Mesodermal cell (in vitro differentiated cells): ENCODE measurements at regions not wholly inside any gene's neighbourhood (a gene's known extent, or its start where the extent isn't known, plus 50 kb on each side); places are given as distances from the start of the nearest gene placed in this dataset.
"Not testable (repeated sequence)": the region's sequence is repeated elsewhere in the genome, so short reads cannot be mapped to it uniquely, and the experiment has no call there.

Experiments
- H3K27ac ChIP-seq: 2 replicates; pipeline ENCODE4 v1.7.0; 2013; ENCODE audit warnings: mild to moderate bottlenecking, low read depth, low read length, moderate library complexity; ENCODE audit not compliant: severe bottlenecking
- H3K36me3 ChIP-seq: 2 replicates; pipeline ENCODE4 v1.7.1; 2013; ENCODE audit warnings: mild to moderate bottlenecking, low read length, moderate library complexity; ENCODE audit not compliant: control insufficient read depth, insufficient read depth
- H3K4me1 ChIP-seq: one replicate; pipeline ENCODE4 v1.7.1; 2013; ENCODE audit warnings: mild to moderate bottlenecking, low read length; ENCODE audit not compliant: insufficient read depth, control insufficient read depth, poor library complexity, severe bottlenecking
- H3K4me3 ChIP-seq: 2 replicates; pipeline ENCODE4 v1.7.0; 2013; ENCODE audit warnings: low read length, control low read depth, mild to moderate bottlenecking; ENCODE audit not compliant: insufficient read depth, poor library complexity, severe bottlenecking; ENCODE audit errors: extremely low read depth
- H3K9me3 ChIP-seq: 2 replicates; pipeline ENCODE4 v1.7.1; 2013; ENCODE audit warnings: mild to moderate bottlenecking, low read length, moderate library complexity; ENCODE audit not compliant: control insufficient read depth
- WGBS, 2 experiments: methylation state at CpG; one replicate each; pipeline ENCODE4 v1.1.5; 2013; ENCODE audit warnings: missing lambda C conversion rate in 2 of 2; ENCODE audit not compliant: insufficient coverage in 2 of 2; 5-methylcytosine and 5-hydroxymethylcytosine counted together

GRCh38 chr5:85375525-85375924 is 990.8 kb upstream of the EDIL3 start:
- Histone ChIP-seq H3K9me3 (no peaks in the 10 kb centered on the region), H3K36me3 (no peaks in the 10 kb centered on the region), H3K4me3 (no peak overlapping the region), H3K4me1 (no peaks in the 10 kb centered on the region), H3K27ac (no peak overlapping the region)
- 80 to 86% methylated on average over 1 to 2 of the region's 4 CpGs for WGBS, 2 experiments

- Histone ChIP-seq H3K36me3 (no peaks in the 10 kb centered on the region), H3K4me3 (no peak overlapping the region), H3K4me1 (no peaks in the 10 kb centered on the region), H3K9me3 (no peaks in the 10 kb centered on the region), H3K27ac (no peak overlapping the region)
- WGBS, 2 experiments = 90% methylated on average over 1 of the region's 3 CpGs; no CpG with 5 or more reads in 1 of the 2 experiments
Measured at GRCh38 chr5:85388770-85389169, 1004.1 kb upstream of the EDIL3 start.

GRCh38 chr5:85392309-85392708 is 1007.6 kb upstream of the EDIL3 start:
- WGBS, 2 experiments = 87 to 95% methylated on average over 3 to 5 of the region's 8 CpGs
- not testable (repeated sequence) for H3K36me3 ChIP-seq, H3K9me3 ChIP-seq, H3K4me3 ChIP-seq, H3K27ac ChIP-seq, H3K4me1 ChIP-seq

- Histone ChIP-seq H3K9me3 (no peaks in the 10 kb centered on the region), H3K4me3 (no peak overlapping the region), H3K36me3 (no peaks in the 10 kb centered on the region), H3K4me1 (no peaks in the 10 kb centered on the region), H3K27ac (no peak overlapping the region)
- no CpG with 5 or more reads among the region's 1 CpG for WGBS, 2 experiments
Measured at GRCh38 chr5:85395526-85395925, 1010.8 kb upstream of the EDIL3 start.

- Histone ChIP-seq H3K27ac (no peak overlapping the region), H3K9me3 (no peaks in the 10 kb centered on the region), H3K4me3 (no peak overlapping the region), H3K36me3 (no peaks in the 10 kb centered on the region), H3K4me1 (no peaks in the 10 kb centered on the region)
- 100% methylated on average over 1 of the region's 2 CpGs for WGBS, 2 experiments
Measured at GRCh38 chr5:85397451-85397850, 1012.8 kb upstream of the EDIL3 start.

- Histone ChIP-seq H3K36me3 (no peaks in the 10 kb centered on the region), H3K4me1 (no peaks in the 10 kb centered on the region), H3K27ac (no peak overlapping the region), H3K9me3 (no peaks in the 10 kb centered on the region), H3K4me3 (no peak overlapping the region)
- WGBS, 2 experiments = 50% methylated on average over 1 of the region's 1 CpG; no CpG with 5 or more reads in 1 of the 2 experiments
Measured at GRCh38 chr5:85428426-85428934, 1043.8 kb upstream of the EDIL3 start.

- H3K4me1 ChIP-seq, H3K9me3 ChIP-seq, H3K4me3 ChIP-seq, H3K36me3 ChIP-seq, H3K27ac ChIP-seq: not testable (repeated sequence)
- WGBS, 2 experiments = 65 to 79% methylated on average over 4 to 7 of the region's 7 CpGs
Measured at GRCh38 chr5:85431726-85432125, 1047.0 kb upstream of the EDIL3 start.

- Histone ChIP-seq H3K9me3 (no peaks in the 10 kb centered on the region), H3K27ac (no peak overlapping the region), H3K36me3 (no peaks in the 10 kb centered on the region), H3K4me1 (no peaks in the 10 kb centered on the region), H3K4me3 (no peak overlapping the region)
- 80% methylated on average over 1 of the region's 3 CpGs; no CpG with 5 or more reads in 1 of the 2 experiments for WGBS, 2 experiments
Measured at GRCh38 chr5:85441156-85441555, 1056.5 kb upstream of the EDIL3 start.

- no CpG with 5 or more reads among the region's 3 CpGs for WGBS, 2 experiments
- Histone ChIP-seq H3K27ac (no peak overlapping the region), H3K36me3 (no peaks in the 10 kb centered on the region), H3K4me1 (no peaks in the 10 kb centered on the region), H3K4me3 (no peak overlapping the region), H3K9me3 (no peaks in the 10 kb centered on the region)
Measured at GRCh38 chr5:85441853-85442252, 1057.2 kb upstream of the EDIL3 start.

- WGBS, 2 experiments = 94 to 96% methylated on average over 2 to 3 of the region's 4 CpGs
- no peaks in the 10 kb centered on the region for H3K9me3 ChIP-seq
- no peak overlapping the region for H3K27ac ChIP-seq
- no peak overlapping the region for H3K4me3 ChIP-seq
- H3K36me3 ChIP-seq = no peaks in the 10 kb centered on the region
- no peaks in the 10 kb centered on the region for H3K4me1 ChIP-seq
Measured at GRCh38 chr5:85452322-85453025, 1067.8 kb upstream of the EDIL3 start.

GRCh38 chr5:85453026-85453349 is 1068.3 kb upstream of the EDIL3 start:
- Histone ChIP-seq H3K4me3 (no peak overlapping the region), H3K36me3 (no peaks in the 10 kb centered on the region), H3K27ac (no peak overlapping the region), H3K4me1 (no peaks in the 10 kb centered on the region), H3K9me3 (no peaks in the 10 kb centered on the region)
